HL-60 (cell line): ENCODE measurements at regions not wholly inside any gene's neighbourhood (a gene's known extent, or its start where the extent isn't known, plus 50 kb on each side); places are given as distances from the start of the nearest gene placed in this dataset.
"Not testable (repeated sequence)": the region's sequence is repeated elsewhere in the genome, so short reads cannot be mapped to it uniquely, and the experiment has no call there.

Source experiments
- CTCF ChIP-seq: IDR thresholded peaks from one replicate; pipeline ENCODE4 v1.5.1; 2011; ENCODE audit warnings: low read length, control low read depth, inconsistent platforms; ENCODE audit not compliant: insufficient read depth
- POLR2AphosphoS5 ChIP-seq: IDR thresholded peaks from 2 replicates; pipeline ENCODE4 v1.6.1; 2012; ENCODE audit warnings: low read depth
- REST ChIP-seq: IDR thresholded peaks from 2 replicates; pipeline ENCODE4 v1.6.1; 2012; ENCODE audit warnings: low read depth; ENCODE audit not compliant: insufficient replicate concordance

GRCh38 chr9:42419652-42420051 lies 236.2 kb downstream of the SPATA31A6 start:
- not testable (repeated sequence) for TF ChIP-seq CTCF, POLR2AphosphoS5, REST
